ENCODE measurements at regions not wholly inside any gene's neighbourhood (a gene's known extent, or its start where the extent isn't known, plus 50 kb on each side); places are given as distances from the start of the nearest gene placed in this dataset.
"Not testable (repeated sequence)": the region's sequence is repeated elsewhere in the genome, so short reads cannot be mapped to it uniquely, and the experiment has no call there.

DNA sequence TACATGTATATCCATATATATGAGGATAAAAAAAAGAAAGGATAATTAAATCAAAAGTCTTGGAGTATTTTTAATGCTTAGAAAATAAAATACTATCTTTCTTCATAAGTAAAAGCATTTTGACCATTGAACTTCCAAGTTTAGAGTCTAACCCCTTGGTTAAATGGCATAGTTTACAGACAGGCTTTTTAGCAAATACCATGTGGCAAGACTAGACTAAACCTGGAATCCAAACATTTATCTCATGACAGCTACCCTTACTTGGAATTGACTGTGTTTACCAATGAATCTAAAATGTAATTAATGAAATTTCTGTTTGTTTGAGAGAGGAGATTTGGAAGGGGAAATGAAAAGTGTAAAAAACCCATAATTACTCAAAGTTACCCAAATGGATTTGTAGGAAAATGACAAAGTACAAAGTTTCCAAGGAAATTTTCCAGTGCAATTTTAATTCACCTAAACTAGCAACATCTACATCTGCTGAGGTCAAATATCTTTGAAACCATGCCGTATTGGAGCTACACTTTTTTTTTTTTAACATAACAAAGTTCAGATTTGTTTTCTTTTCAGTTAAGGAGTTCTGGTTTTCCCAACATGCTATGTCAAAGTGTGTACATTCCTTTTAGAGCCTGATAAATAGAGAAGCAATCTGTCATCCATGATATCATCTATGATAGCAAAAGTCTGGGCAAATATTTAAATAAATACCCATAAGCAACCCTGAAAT, 272.1 kb upstream of the DAB2 start:
- DNase-seq (ENCODE audit: low spot score): no peak

DNA sequence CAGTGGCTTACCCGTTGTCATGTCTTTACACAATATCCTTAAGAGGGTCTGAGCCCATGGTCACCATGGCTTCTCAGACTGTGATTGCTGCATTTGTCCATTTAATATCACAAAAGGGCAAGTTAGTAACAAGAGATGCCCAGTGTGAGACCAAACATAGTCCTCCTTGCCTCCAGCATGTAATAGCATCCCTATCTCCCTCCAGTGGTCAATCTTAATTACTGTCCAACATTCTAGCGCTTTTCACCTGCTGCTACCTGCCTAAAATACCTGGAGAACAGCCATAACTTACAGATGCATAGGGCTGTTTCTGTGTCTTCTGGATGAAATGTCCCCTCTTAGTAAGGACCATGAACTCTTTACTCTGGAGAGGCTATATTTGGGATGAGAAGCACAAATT, 267.2 kb upstream of the DAB2 start:
- no peak for DNase-seq (ENCODE audit: low spot score)

DNA sequence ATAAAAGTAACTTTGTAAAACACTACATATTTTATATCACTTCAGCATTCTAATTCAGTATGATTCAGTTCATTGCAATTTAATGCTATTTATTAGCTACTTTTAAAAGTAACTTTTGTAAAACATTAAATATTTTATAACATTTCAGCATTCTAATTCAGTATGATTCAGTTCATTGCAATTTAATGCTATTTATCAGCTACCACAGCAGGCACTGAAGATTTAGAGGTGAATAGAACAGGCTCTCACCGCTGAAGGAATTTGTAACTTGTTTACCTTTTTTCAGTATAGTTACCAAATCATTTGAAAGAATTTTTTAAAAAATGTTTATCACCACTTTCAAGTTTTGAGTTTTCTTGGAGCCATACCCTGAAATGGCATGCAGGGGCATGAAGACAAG, 266.4 kb upstream of the DAB2 start:
- DNase-seq (ENCODE audit: low spot score): no peak

DNA sequence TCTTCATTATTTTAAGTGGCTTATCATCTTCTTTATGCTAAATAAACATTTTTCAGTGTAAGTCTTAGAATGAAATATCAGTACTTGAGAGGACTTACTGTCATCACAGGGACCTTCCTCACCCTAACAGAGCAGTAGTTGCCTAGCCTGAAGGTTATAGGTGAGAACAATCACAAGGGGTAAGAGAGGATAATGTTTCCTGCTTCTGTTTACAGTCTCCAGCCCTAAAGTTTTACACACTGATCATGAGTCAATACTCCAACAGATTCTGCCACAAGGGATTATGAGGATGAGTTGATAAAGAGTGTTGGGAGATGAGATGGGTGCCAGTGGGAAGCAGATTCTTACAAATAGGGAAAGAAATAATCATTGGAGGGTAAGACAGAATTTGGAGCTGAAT, 265.1 kb upstream of the DAB2 start:
- no peak for DNase-seq (ENCODE audit: low spot score)

DNA sequence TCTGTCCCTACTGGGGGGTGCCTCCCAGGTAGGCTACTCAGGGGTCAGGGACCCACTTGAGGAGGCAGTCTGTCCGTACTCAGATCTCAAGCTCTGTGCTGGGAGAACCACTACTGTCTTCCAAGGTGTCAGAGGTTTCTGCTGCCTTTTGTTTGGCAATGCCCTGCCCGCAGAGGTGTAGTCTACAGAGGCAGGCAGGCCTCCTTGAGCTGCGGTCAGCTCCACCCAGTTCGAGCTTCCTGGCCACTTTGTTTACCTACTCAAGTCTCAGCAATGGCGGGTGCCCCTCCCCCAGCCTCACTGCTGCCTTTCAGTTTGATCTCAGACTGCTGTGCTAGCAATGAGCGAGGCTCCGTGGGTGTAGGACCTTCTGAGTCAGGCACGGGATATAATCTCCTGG, 263.1 kb upstream of the DAB2 start:
- DNase-seq (ENCODE audit: low spot score): not testable (repeated sequence)

DNA sequence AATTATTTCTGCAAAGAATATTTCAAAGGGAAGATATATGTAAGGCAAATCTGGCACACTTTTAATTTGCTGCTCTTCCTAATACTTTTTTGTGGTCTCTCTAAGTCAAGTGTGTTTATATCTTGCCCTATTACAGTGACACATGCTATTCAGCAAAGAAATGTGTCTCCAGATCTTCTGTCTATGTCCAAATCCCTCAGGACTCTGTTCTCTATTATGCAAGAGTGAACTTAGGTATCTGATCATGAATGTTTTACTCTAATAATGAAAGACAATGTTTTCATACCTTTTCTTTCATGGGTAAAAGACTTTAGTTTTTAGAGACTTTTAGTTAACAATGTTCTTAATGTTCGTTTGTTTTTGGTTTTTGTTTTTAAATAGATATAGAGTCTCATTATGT, 255.4 kb upstream of the DAB2 start:
- DNase-seq (ENCODE audit: low spot score): no peak

DNA sequence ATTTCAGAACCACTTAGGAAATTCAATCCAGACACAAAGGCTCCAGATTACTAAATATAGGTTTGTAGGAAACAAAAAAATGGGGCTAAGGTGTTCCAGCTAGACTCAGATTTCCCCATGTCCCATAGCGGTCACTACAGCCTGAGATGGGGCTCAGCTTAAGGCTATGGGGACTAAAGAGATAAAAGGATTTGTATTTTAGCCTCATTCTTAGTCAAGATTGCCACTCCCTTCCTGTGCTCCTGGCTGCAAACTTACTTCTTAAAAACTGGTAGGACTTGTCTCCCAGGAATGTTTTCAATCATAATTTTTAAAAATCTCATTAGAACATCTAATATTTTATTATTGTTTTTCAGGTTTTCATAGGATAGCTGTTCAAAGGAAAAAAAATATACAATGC, 253.8 kb upstream of the DAB2 start:
- DNase-seq (ENCODE audit: low spot score): no peak

DNA sequence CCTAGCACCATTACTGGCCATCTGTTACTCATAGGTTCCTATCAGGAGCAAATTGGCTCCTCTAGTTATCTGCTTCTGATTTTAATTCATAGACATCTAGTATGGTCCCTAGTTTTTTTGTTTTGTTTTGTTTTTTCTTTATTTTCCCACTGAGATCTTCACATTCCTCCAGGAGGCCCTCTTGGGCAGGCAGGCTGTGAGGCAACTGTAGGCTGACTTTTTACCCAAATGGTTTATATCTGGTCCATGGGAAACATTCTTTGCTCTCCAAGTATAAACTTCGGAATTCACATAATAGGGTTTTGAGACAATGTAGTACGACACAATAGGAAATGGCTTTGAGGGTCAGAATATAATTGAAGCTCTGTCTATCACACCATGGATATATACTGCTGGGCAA, 250.9 kb upstream of the DAB2 start:
- DNase-seq (ENCODE audit: low spot score): no peak

DNA sequence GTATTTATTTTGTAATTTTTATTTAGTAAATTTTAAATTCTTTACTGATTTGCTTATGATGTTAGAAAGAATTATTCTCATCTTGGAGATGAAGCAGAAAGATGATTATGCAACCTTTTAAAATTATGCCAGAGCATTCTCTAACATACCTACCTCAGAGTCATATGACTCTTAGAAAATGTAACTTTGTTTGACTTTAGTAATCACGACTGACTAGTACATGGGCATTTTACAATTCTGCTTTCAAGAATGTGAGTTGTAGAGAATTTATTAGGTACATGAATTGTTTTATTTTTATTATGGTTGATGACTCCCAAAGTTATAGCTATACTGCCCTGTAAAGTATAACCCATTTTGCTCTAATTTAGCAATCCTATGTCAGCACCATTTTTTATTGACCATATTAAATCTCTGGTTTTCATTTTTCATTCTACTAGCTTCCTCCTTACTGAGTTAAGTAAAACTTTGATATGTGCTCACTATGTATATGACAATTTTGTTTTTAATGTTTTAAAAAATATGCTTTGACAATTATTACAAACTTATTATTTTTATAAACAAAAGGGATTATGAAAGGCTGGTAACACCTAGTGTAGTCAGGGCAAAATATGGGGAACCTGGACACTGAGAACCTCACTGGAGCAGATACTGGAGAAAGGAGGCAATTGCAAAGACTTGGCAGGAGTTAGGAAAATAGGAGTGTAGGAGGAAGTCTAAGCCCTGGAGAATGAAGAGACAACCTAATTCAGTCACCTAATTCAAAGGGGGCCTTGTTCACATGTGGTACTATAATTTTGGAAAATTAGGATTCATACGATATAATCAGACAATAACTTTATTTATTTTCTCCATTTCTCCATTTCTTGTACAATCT, 249.7 kb upstream of the DAB2 start:
- DNase-seq (ENCODE audit: low spot score): no peak

DNA sequence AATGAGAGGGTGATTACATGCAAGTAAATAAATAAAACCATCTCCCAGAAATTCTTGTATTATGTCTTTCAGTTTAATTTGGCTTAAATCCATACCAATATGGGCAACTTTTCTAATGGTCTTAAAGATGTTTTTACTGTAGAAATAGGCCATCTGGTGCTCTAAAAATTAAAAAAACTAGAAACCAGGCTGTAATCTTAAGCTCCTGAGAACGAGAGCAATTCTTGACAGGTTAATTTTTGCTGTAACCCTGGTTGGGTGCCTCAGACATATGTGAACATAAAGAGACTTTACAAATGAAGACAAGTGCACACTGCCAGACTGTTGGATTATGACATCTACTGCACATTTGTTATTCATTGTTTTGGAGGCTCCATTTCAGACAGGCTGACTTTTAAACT, 246.8 kb upstream of the DAB2 start:
- DNase-seq (ENCODE audit: low spot score): no peak

DNA sequence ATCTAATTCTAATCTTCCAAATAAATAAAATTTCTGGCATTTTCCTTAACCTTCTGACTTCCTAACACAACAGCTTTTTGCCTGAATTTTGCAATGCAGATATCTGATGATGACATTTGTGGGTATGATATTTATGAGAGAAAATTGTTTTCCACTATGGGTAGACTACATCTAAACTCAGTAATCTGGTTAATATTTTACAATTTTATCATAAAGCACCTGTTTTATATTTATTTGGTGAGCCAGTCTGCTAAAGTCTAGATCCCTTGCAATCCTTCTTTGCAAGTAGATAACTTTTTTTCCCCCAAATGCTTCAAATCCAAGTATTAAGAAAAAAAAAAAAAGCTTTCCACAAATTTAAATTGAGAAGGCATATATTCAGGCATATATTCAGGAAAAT, 246.2 kb upstream of the DAB2 start:
- DNase-seq (ENCODE audit: low spot score): no peak

DNA sequence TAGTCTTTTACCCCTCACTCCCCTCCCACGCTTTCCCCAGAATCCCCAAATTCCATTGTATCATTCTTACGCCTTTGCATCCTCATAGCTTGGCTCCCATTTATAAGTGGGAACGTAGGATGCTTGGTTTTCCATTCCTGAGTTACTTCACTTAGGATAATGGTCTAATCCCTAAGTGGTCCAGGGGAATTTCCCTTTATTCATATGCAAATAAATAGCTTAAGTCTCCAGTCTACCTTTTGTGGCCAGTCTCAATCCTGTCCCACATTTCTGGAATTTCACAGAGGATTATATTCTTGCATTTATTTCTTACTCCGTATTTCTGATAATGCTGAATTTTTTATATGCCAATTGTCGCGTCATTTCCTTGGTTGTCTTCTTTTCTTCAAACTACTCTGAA, 245.6 kb upstream of the DAB2 start:
- no peak for DNase-seq (ENCODE audit: low spot score)

DNA sequence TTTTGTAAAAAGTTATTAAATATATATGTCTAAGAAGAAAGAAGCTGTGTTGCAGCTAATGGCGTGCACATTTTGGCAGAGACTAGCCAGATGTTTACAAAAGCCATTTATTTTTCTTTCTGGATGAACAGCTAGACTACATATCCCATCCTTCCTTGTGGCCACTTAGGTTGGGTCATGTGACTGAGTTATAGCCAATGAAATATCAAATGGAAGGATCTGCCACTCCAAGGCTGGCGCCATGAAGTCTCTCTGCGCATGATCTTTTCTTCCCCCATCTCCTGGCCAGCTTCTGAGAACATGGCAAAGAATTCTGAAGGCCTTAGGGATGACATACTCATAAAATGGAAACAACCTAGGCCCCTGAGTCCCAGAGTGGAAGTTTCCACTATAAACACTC, 244.2 kb upstream of the DAB2 start:
- no peak for DNase-seq (ENCODE audit: low spot score)

DNA sequence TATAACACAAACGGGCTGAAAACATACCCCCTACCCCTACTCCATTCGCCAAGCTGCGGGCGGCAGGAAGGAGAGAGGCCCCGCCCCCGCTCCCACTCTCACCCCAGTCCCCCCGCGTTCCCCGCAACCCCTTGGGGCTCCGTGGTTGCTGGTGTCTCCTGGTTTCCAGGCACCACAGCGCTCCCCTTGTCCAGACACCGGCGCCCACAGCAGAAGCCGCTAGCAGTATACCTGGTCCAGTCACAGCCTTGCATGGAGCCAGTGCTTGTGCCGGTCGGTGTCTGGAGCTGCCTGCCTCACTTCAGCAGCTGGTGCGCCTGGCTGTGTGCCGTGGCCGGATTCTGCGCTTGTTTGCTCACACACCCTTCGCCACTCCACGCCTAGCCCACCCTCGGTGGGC, 240.5 kb upstream of the DAB2 start:
- DNase-seq (ENCODE audit: low spot score): no peak

DNA sequence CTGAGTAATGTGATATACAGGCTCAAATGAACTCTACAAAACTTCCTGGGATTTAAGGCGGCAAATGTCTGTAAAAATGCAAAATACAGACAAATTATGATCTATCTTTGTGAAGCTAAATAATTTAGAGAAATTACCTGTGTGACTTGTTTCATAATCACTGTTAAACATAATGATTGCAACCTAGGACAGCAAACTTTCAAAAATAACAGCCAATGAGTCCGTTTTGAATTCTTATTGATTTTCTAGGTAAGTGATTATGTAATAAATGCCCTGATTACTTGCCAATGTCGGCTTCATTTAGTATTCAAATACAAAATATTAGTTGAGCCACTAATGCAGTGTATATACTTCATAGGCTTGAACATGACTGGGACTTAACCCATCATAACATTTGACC, 238.2 kb upstream of the DAB2 start:
- DNase-seq (ENCODE audit: low spot score): no peak

DNA sequence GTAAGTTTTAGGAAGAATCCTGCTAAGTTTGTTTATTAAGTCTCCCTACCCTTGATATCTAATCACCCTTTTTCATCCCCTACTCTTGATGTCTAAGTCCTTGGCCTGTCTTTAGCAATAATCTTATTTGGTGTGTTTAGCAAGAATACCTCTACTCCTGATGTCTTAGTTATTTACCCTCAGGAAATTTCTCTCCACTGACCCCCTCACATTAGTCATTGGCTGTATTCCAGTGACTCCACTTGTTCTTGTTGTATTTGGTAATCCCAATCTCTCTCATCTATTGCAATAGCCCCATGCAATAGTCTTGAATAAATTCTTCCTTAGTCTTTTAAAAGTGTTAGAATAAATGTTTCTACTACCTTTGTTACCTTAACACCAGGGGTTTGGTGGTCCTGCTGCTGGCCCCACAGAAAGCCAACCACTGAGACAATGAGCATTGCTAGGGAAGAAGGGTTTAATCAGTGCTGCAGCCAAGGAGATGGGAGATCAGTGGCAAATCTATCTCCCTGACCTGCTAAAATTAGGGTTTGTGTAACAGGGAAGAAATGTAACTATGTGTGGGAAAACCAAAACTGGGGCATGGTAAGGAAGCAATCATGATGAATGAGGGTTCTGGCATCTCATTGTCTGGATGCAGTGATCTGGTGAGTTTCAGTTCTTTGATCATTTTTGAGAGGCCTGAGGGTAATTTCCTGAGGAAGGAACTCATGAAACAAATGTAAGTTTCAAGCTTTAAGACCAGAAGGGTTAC, 236.4 kb upstream of the DAB2 start:
- no peak for DNase-seq (ENCODE audit: low spot score)

DNA sequence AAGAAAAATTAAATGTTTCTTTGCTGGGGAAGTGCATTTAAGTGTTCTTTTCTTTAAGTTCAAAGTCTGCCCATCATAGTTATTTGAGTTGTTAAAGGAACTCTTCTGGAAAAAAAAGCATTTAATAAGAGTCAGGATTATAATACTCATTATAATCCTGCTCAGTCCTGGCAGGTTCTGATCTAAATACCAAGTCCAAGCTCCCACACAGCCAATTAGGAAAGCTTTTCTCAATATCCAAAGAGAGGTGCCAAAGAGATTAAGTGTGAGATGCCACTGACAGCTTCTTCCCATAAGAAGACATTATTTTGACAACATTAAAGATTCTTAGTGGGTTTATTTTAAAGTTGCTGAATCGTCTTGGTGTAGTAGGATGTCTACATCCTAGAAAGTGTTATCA, 235.2 kb upstream of the DAB2 start:
- DNase-seq (ENCODE audit: low spot score): no peak

DNA sequence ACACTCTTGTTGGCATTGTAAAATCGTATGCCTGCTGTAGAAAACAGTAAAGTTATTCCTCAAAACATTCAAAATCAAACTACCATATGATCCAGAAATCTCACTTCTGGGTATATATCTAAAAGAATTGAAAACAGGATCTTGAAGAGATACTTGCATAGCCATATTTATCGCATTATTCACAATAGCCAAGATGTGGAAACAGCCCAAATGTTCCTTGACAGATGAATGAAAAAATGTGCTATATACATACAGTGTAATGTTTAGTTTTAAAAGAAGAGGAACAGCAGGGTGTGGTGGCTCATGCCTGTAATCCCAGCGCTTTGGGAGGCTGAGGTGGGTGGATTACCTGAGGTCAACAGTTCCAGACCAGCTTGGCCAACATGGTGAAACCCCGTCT, 234.1 kb upstream of the DAB2 start:
- no peak for DNase-seq (ENCODE audit: low spot score)

DNA sequence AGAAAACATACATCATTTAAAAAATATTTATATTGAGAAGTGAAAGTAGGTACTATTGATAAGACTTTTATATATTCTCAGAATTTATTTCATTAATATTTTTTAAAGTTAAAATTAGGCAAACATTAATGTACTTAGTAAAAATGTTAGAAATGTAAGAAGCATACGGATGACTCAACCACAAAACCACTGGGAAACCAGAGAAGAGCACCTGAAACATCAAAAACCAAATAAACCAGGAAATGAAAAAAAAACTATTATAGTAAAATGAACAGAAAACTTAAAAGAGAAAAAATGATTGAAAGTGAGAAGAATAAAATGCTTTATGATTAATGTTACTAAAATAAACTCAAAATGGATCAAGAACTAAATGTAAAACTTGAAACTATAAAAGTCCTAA, 233.2 kb upstream of the DAB2 start:
- no peak for DNase-seq (ENCODE audit: low spot score)

DNA sequence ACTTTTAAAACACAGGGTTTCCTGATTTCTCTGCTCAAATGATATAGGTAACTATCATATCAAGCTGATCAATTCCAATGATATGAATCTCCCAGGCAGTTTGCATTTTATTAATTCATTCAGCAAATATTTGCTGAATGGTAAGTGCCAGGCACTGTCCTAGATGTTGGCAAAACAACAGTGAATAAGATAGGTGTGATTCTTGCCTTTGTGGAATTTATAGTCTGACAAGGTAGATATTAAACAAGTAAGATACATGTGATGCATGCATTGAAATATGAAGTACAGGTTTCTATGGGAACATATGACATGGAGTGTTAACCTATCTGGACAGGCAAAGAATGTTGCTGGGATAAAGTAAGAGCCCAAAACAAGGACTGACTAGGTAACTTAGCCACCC, 231.8 kb upstream of the DAB2 start:
- no peak for DNase-seq (ENCODE audit: low spot score)

DNA sequence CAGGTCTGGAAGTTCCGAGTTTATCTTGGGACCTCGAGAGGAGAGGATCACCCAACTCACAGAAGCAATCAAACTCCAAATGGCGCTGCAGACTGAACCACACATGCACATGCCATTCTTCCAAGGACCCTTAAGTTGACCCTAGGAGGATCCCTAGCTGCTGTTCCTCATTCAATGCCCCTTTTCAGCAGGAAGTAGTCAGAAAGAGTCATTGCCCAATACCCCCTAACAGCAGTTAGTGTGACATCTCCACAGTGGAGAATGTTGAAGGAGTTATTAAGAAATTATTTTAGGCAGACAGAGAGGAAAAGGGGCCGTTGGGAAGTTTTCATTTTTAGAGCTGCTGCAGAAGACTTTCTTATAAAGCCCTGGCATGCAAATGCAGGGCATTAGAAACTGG, 229.9 kb upstream of the DAB2 start:
- DNase-seq (ENCODE audit: low spot score): no peak

DNA sequence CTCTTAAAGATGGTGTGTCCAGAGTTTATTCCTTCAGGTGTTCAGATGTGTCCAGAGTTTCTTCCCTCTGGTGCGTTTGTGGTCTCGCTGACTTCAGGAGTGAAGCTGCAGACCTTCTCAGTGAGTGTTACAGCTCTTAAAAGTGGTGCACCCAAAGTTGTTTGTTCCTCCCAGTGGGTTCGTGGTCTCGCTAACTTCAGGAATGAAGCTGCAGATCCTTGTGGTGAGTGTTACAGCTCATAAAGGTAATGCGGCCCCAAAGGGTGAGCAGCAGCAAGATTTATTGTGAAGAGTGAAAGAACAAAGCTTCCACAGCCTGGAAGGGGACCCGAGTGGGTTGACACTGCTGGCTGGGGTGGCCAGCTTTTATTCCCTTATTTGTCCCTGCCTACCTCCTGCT, 227.7 kb upstream of the DAB2 start:
- DNase-seq (ENCODE audit: low spot score): not testable (repeated sequence)

DNA sequence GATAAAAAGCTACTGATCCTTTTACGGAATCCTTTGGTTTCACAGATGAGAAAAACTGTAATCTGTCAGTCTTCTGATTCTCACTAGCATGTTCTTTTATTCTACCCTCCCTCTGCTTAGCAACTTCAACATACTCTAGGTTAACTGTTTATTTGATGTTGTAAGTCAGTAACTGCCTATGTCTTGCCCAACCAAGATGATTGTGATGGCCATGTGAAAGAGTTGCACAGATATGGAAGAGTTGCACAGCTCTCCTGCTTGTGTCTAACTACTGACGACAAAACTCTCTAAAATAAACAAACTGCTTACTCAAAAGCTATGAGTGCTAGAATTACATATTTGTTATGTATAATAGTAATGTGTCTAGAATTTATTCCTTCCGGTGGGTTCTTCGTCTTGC, 227.3 kb upstream of the DAB2 start:
- no peak for DNase-seq (ENCODE audit: low spot score)

Data from HuH-7.5 (cell line).